ENCODE measurements at regions not wholly inside any gene's neighbourhood (a gene's known extent, or its start where the extent isn't known, plus 50 kb on each side); places are given as distances from the start of the nearest gene placed in this dataset.
"Not testable (repeated sequence)": the region's sequence is repeated elsewhere in the genome, so short reads cannot be mapped to it uniquely, and the experiment has no call there.

DNA sequence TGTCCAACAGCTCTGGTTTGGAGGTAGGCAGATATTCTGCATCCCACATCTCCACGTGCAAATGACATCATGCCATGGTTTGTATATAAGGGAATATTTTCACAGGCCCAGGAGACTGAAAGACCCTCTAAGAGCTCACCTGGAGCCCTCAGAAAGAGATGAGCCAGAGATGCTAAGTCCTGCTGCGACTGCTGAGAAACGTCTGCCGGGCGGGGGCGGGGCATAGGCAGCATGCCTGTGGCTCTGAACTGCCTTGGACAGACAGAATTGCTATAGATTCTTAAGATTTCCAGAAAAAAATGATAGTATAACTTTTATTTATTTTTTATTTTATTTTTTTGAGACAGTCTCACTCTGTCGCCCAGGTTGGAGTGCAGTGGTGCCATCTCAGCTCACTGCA, 64.2 kb upstream of the METTL9 start:
- not testable (repeated sequence) for DNase-seq (ENCODE audit: low read depth)

- not testable (repeated sequence) for DNase-seq (ENCODE audit: low read depth)
These were observed 62.6 kb upstream of the METTL9 start for GRCh38 chr16:21536740-21537139.

DNA sequence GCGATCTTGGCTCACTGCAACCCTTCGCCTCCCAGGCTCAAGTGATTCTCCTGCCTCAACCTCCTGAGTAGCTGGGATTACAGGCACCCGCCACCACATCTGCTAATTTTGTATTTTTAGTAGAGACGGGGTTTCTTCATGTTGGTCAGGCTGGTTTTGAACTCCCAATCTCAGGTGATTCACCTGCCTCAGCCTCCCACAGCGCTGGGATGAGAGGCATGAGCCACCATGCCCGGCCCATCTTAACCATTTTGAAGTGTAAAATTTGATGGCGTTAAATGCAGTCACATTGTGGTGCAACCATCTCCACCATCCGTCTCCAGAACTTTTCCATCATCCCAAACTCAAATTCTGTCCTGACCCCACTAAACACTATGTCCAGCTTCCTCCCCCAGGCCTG, 61.8 kb upstream of the METTL9 start:
- not testable (repeated sequence) for DNase-seq (ENCODE audit: low read depth)

DNA sequence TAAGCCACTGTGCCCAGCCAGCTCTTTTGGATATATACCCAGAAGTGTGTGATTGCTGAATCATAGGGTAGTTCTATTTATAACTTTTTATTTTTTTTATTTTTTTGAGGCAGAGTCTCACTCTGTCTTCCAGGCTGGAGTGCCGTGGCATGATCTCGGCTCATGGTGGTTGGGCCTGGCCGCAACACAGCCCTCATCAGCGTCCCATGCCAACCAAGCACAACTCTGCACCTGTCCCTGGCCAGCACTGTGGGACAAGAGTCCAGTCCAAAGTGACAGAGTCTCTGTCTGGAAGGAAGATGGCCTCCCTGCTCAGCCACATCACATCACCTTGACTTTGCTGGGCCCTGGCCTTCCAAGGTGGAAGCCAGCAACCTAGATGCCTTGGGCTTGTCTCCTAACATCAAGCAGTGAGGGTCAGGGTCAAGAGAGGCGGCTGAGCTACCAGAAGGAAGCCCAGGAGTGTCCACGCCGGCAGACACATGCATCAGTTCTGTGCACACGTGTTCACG, 60.2 kb upstream of the METTL9 start:
- DNase-seq (ENCODE audit: low read depth): not testable (repeated sequence)

- DNase-seq (ENCODE audit: low read depth): not testable (repeated sequence)
These were observed 58.5 kb upstream of the METTL9 start for GRCh38 chr16:21540770-21541433.

DNA sequence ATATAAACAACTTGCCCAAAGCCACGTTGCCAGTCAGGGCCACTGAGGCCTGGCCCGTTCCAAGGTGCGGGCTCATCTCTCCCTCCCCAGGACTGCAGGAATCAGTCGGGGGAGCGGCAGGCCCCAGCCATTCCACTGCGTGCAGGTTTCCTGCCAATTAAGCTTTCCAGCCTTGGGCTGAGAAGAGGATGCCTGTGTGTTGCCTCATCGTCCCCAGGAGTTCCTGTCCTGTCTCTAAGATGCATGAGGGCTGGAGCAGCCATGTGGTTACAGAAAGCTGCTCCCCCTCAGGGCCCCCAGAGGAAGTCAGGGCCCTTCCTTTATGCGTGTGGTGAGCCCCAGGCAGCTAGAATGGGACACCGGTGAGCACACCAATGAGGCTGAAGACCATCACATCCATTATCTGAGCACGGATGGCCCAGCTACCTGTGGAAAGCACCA, 57.7 kb upstream of the METTL9 start:
- DNase-seq (ENCODE audit: low read depth): not testable (repeated sequence)

- DNase-seq (ENCODE audit: low read depth): not testable (repeated sequence)
These were observed 57.3 kb upstream of the METTL9 start for GRCh38 chr16:21542075-21542474.

DNA sequence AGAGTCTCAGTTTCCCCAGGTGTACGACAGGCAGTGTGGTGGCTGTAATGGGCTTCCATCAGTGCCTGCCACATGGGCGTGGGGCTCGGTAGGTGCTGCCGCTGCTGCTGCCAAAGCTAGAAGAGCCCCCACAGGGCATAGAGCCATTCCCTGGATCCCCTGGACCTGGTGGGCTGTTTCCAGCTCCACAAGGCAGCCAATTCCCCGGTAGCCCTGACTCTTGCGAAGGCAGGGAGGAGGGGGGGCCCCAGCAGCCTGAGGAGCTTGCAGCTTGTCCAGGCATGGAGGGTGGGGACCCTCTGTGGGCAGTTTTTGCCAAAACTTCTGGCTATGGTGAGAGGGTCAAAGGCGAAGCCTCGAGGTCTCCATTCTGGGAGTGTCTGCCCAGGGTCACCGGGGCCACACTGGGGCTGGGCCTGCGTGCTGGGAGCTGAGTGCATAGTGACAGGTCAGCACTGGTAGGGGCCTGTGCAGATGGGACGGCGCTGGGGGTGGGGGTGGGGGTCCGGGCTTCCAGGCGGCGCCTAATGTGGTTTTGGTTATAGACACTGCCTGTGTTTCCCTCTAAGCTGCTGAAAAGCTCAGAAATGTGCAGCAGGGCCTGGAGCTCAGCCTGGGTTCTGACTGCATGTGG, 56.8 kb upstream of the METTL9 start:
- not testable (repeated sequence) for DNase-seq (ENCODE audit: low read depth)

GRCh38 chr16:21543151-21543836, 56.1 kb upstream of the METTL9 start:
- DNase-seq (ENCODE audit: low read depth): not testable (repeated sequence)

- not testable (repeated sequence) for DNase-seq (ENCODE audit: low read depth)
These were observed 53.6 kb upstream of the METTL9 start for GRCh38 chr16:21545664-21546326.

GRCh38 chr16:21549396-21549795, 50.0 kb upstream of the METTL9 start:
- not testable (repeated sequence) for DNase-seq (ENCODE audit: low read depth)
